ENCODE measurements at regions not wholly inside any gene's neighbourhood (a gene's known extent, or its start where the extent isn't known, plus 50 kb on each side); places are given as distances from the start of the nearest gene placed in this dataset.

- Histone ChIP-seq H3K27me3 (ENCODE audit: control insufficient read depth, insufficient read depth, low read length, poor library complexity, severe bottlenecking) (no peaks in the 10 kb centered on the region), H3K4me3 (ENCODE audit: low read length) (no peak overlapping the region), H3K9ac (ENCODE audit: extremely low read depth, low read length, poor library complexity, severe bottlenecking) (no peak overlapping the region), H3K9me3 (ENCODE audit: control insufficient read depth, low read length) (no peaks in the 10 kb centered on the region), H3K27ac (ENCODE audit: low read depth, low read length) (no peak overlapping the region), H3K4me1 (ENCODE audit: control insufficient read depth, insufficient read depth, low read length) (no peaks in the 10 kb centered on the region), H3K36me3 (ENCODE audit: control insufficient read depth, insufficient read depth, low read length) (no peaks in the 10 kb centered on the region)
- Mint-ChIP-seq H3K27me3 (ENCODE audit: insufficient read depth) (no peaks in the 10 kb centered on the region), H3K9me3 (peaks cover 9% of the 10 kb centered on the region), H3K27ac (no peak overlapping the region), H3K36me3 (ENCODE audit: low read depth) (no peaks in the 10 kb centered on the region), H3K4me3 (no peak overlapping the region), H3K4me1 (no peaks in the 10 kb centered on the region)
- 90% methylated on average over 1 of the region's 1 CpG; no CpG with 5 or more reads in 1 of the 2 experiments for WGBS, 2 experiments (ENCODE audit: insufficient coverage in 1 of 2, insufficient read length in 1 of 2)
- no peak for TF ChIP-seq CTCF (conservative IDR thresholded peaks at IDR 0.05)
- no peak for DNase-seq
Measured at GRCh38 chr6:126235363-126235762, 104.6 kb upstream of the CENPW start.

- DNase-seq, result no peak
- H3K4me3 Mint-ChIP-seq, result no peak overlapping the region
- Histone ChIP-seq H3K27me3 (ENCODE audit: control insufficient read depth, insufficient read depth, low read length, poor library complexity, severe bottlenecking) (no peaks in the 10 kb centered on the region), H3K36me3 (ENCODE audit: control insufficient read depth, insufficient read depth, low read length) (no peaks in the 10 kb centered on the region), H3K9ac (ENCODE audit: extremely low read depth, low read length, poor library complexity, severe bottlenecking) (no peak overlapping the region), H3K4me1 (ENCODE audit: control insufficient read depth, insufficient read depth, low read length) (no peaks in the 10 kb centered on the region), H3K27ac (ENCODE audit: low read depth, low read length) (no peak overlapping the region), H3K4me3 (ENCODE audit: low read length) (no peak overlapping the region), H3K9me3 (ENCODE audit: control insufficient read depth, low read length) (no peaks in the 10 kb centered on the region)
- H3K27me3 Mint-ChIP-seq (ENCODE audit: insufficient read depth), result no peaks in the 10 kb centered on the region
- no peaks in the 10 kb centered on the region for H3K4me1 Mint-ChIP-seq
- peaks cover 30% of the 10 kb centered on the region for H3K9me3 Mint-ChIP-seq
- H3K27ac Mint-ChIP-seq, result no peak overlapping the region
- TF ChIP-seq CTCF (conservative IDR thresholded peaks at IDR 0.05), result no peak
- WGBS, 2 experiments (ENCODE audit: insufficient coverage in 1 of 2, insufficient read length in 1 of 2), result 88 to 100% methylated on average over 1 of the region's 1 CpG
- peaks cover 8% of the 10 kb centered on the region for H3K36me3 Mint-ChIP-seq (ENCODE audit: low read depth)
Measured at GRCh38 chr6:126245077-126245476, 94.8 kb upstream of the CENPW start.

- Histone ChIP-seq H3K9me3 (ENCODE audit: control insufficient read depth, low read length) (no peaks in the 10 kb centered on the region), H3K36me3 (ENCODE audit: control insufficient read depth, insufficient read depth, low read length) (no peaks in the 10 kb centered on the region), H3K9ac (ENCODE audit: extremely low read depth, low read length, poor library complexity, severe bottlenecking) (no peak overlapping the region), H3K27ac (ENCODE audit: low read depth, low read length) (no peak overlapping the region), H3K4me3 (ENCODE audit: low read length) (no peak overlapping the region), H3K4me1 (ENCODE audit: control insufficient read depth, insufficient read depth, low read length) (no peaks in the 10 kb centered on the region), H3K27me3 (ENCODE audit: control insufficient read depth, insufficient read depth, low read length, poor library complexity, severe bottlenecking) (no peaks in the 10 kb centered on the region)
- WGBS, 2 experiments (ENCODE audit: insufficient coverage in 1 of 2, insufficient read length in 1 of 2), result 85% methylated on average over 2 of the region's 2 CpGs; no CpG with 5 or more reads in 1 of the 2 experiments
- no peak overlapping the region for H3K4me3 Mint-ChIP-seq
- H3K4me1 Mint-ChIP-seq, result no peaks in the 10 kb centered on the region
- no peaks in the 10 kb centered on the region for H3K36me3 Mint-ChIP-seq (ENCODE audit: low read depth)
- H3K27ac Mint-ChIP-seq, result no peak overlapping the region
- H3K27me3 Mint-ChIP-seq (ENCODE audit: insufficient read depth), result no peaks in the 10 kb centered on the region
- peak; percentile 60 for TF ChIP-seq CTCF (conservative IDR thresholded peaks at IDR 0.05)
- peak; percentile 74 for DNase-seq
- H3K9me3 Mint-ChIP-seq, result no peaks in the 10 kb centered on the region
Measured at GRCh38 chr6:126252154-126252553, 87.8 kb upstream of the CENPW start.
